HG03432 (cell line): ENCODE measurements at regions not wholly inside any gene's neighbourhood (a gene's known extent, or its start where the extent isn't known, plus 50 kb on each side); places are given as distances from the start of the nearest gene placed in this dataset.
A peak's percentile ranks its signal among the peaks of the same experiment; 100 is the strongest.

ENCODE experiments used
- ATAC-seq: cut with Tn5 transposase; IDR thresholded peaks from one replicate; pipeline ENCODE4 v1.9.1; 2021; ENCODE audit warnings: mild to moderate bottlenecking, moderate library complexity; ENCODE audit not compliant: unreplicated experiment

- no peak for ATAC-seq
Measured at GRCh38 chr18:79608999-79609461, 70.6 kb upstream of the CTDP1 start.

- ATAC-seq = no peak
Measured at GRCh38 chr18:79609841-79610281, 69.7 kb upstream of the CTDP1 start.

GRCh38 chr18:79610461-79611039, 69.1 kb upstream of the CTDP1 start:
- ATAC-seq = no peak

- no peak for ATAC-seq
Measured at GRCh38 chr18:79611040-79611681, 68.4 kb upstream of the CTDP1 start.

- ATAC-seq = no peak
Measured at GRCh38 chr18:79612291-79613108, 67.1 kb upstream of the CTDP1 start.

- no peak for ATAC-seq
Measured at GRCh38 chr18:79613186-79613931, 66.2 kb upstream of the CTDP1 start.

GRCh38 chr18:79614211-79614955, 65.2 kb upstream of the CTDP1 start:
- no peak for ATAC-seq

- no peak for ATAC-seq
Measured at GRCh38 chr18:79615091-79615490, 64.5 kb upstream of the CTDP1 start.

- ATAC-seq = no peak
Measured at GRCh38 chr18:79615586-79615985, 64.0 kb upstream of the CTDP1 start.

GRCh38 chr18:79616651-79617510, 62.7 kb upstream of the CTDP1 start:
- ATAC-seq = no peak

- ATAC-seq = no peak
Measured at GRCh38 chr18:79617511-79618500, 61.8 kb upstream of the CTDP1 start.

GRCh38 chr18:79620576-79621165, 58.9 kb upstream of the CTDP1 start:
- ATAC-seq = no peak

GRCh38 chr18:79621501-79621900, 58.1 kb upstream of the CTDP1 start:
- ATAC-seq = no peak

GRCh38 chr18:79622004-79622403, 57.6 kb upstream of the CTDP1 start:
- no peak for ATAC-seq

GRCh38 chr18:79624356-79625170, 55.0 kb upstream of the CTDP1 start:
- ATAC-seq = peak; percentile 23

GRCh38 chr18:79625195-79625923, 54.2 kb upstream of the CTDP1 start:
- peak; percentile 91 for ATAC-seq
